DOHH2 (cell line): ENCODE measurements at regions not wholly inside any gene's neighbourhood (a gene's known extent, or its start where the extent isn't known, plus 50 kb on each side); places are given as distances from the start of the nearest gene placed in this dataset.

Experiments
- H3F3A ChIP-seq: fragments of 200-600 bp; sonication (generic), shearing (Covaris generic); 2 replicates; pipeline ENCODE4 v1.6.0; 2016; ENCODE audit warnings: antibody characterized with exemption, mild to moderate bottlenecking; ENCODE audit not compliant: control insufficient read depth, insufficient read depth
- H3K27ac ChIP-seq: fragments of 200-600 bp; sonication (generic); 2 replicates; pipeline ENCODE4 v1.5.1; 2014; ENCODE audit warnings: low read depth, mild to moderate bottlenecking, low read length, moderate library complexity
- H3K27me3 ChIP-seq: fragments of 200-600 bp; sonication (generic); 2 replicates; pipeline ENCODE4 v1.6.1; 2014; ENCODE audit warnings: mild to moderate bottlenecking, low read length, mixed read lengths; ENCODE audit not compliant: control insufficient read depth
- H3K36me3 ChIP-seq: fragments of 200-600 bp; sonication (generic); 2 replicates; pipeline ENCODE4 v1.6.1; 2014; ENCODE audit warnings: mild to moderate bottlenecking, low read length, moderate library complexity, mixed read lengths; ENCODE audit not compliant: control insufficient read depth
- H3K4me1 ChIP-seq: fragments of 200-600 bp; sonication (generic); 2 replicates; pipeline ENCODE4 v1.6.1; 2014; ENCODE audit warnings: mild to moderate bottlenecking, low read length, mixed read lengths; ENCODE audit not compliant: control insufficient read depth
- H3K4me2 ChIP-seq: fragments of 200-600 bp; sonication (generic); 2 replicates; pipeline ENCODE4 v1.6.0; 2014; ENCODE audit warnings: mild to moderate bottlenecking, low read length, moderate library complexity
- H3K4me3 ChIP-seq: fragments of 200-600 bp; sonication (generic); 2 replicates; pipeline ENCODE4 v1.5.1; 2014; ENCODE audit warnings: mild to moderate bottlenecking, low read length, mixed read lengths
- H3K79me2 ChIP-seq: fragments of 200-600 bp; sonication (generic); 2 replicates; pipeline ENCODE4 v1.6.1; 2014; ENCODE audit warnings: mild to moderate bottlenecking, low read length, mixed read lengths; ENCODE audit not compliant: control insufficient read depth
- H3K9me2 ChIP-seq: fragments of 200-600 bp; sonication (generic); replicated peaks from 2 replicates; pipeline ENCODE4 v1.6.1; 2014; ENCODE audit warnings: mild to moderate bottlenecking, low read length, mixed read lengths; ENCODE audit not compliant: control insufficient read depth
- H3K9me3 ChIP-seq: fragments of 200-600 bp; sonication (generic); 2 replicates; pipeline ENCODE4 v1.6.1; 2014; ENCODE audit warnings: antibody characterized with exemption, low read length, mixed read lengths; ENCODE audit not compliant: control insufficient read depth, insufficient read depth
- H4K20me1 ChIP-seq: fragments of 200-600 bp; sonication (generic); 2 replicates; pipeline ENCODE4 v1.6.0; 2014; ENCODE audit warnings: low read depth, mild to moderate bottlenecking, antibody characterized with exemption, low read length, moderate library complexity; ENCODE audit not compliant: control insufficient read depth, insufficient read depth
- EZH2phosphoT487 ChIP-seq: fragments of 200-600 bp; sonication (generic); IDR thresholded peaks from 2 replicates; pipeline ENCODE4 v1.6.1; 2017; ENCODE audit warnings: borderline replicate concordance, mild to moderate bottlenecking, antibody characterized with exemption, low read length, moderate library complexity, mixed read lengths
- TF ChIP-seq, protein P1 (sequence below): fragments of 200-600 bp; sonication (generic); IDR thresholded peaks from one replicate; pipeline ENCODE4 v1.5.1; 2014; ENCODE audit warnings: antibody characterized with exemption, mild to moderate bottlenecking, low read depth, low read length; ENCODE audit not compliant: poor library complexity, severe bottlenecking

GRCh38 chr7:1320616-1321240 is 88.1 kb downstream of the UNCX start:
- no peak overlapping the region for H3K27ac ChIP-seq

GRCh38 chr7:1321411-1322239 is 89.0 kb downstream of the UNCX start:
- no peaks in the 10 kb centered on the region for H3K27me3 ChIP-seq

More at GRCh38 chr7:1320616-1321240, 88.1 kb downstream of the UNCX start:
- H3K9me3 ChIP-seq = peaks cover 7% of the 10 kb centered on the region; the same call in 1 of the 2 replicates
- H3K79me2 ChIP-seq = no peaks in the 10 kb centered on the region
- H3K4me3 ChIP-seq = no peak overlapping the region
- no peaks in the 10 kb centered on the region for H3K27me3 ChIP-seq
- H3K4me1 ChIP-seq = no peaks in the 10 kb centered on the region
- H3F3A ChIP-seq = no peaks in the 10 kb centered on the region
- no peak overlapping the region for H3K4me2 ChIP-seq
- no peaks in the 10 kb centered on the region for H4K20me1 ChIP-seq
- H3K36me3 ChIP-seq = no peaks in the 10 kb centered on the region
- no peaks in the 10 kb centered on the region for H3K9me2 ChIP-seq
- TF ChIP-seq EZH2phosphoT487 = no peak
- TF ChIP-seq, protein P1, sequence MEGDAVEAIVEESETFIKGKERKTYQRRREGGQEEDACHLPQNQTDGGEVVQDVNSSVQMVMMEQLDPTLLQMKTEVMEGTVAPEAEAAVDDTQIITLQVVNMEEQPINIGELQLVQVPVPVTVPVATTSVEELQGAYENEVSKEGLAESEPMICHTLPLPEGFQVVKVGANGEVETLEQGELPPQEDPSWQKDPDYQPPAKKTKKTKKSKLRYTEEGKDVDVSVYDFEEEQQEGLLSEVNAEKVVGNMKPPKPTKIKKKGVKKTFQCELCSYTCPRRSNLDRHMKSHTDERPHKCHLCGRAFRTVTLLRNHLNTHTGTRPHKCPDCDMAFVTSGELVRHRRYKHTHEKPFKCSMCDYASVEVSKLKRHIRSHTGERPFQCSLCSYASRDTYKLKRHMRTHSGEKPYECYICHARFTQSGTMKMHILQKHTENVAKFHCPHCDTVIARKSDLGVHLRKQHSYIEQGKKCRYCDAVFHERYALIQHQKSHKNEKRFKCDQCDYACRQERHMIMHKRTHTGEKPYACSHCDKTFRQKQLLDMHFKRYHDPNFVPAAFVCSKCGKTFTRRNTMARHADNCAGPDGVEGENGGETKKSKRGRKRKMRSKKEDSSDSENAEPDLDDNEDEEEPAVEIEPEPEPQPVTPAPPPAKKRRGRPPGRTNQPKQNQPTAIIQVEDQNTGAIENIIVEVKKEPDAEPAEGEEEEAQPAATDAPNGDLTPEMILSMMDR = no peak

DNA sequence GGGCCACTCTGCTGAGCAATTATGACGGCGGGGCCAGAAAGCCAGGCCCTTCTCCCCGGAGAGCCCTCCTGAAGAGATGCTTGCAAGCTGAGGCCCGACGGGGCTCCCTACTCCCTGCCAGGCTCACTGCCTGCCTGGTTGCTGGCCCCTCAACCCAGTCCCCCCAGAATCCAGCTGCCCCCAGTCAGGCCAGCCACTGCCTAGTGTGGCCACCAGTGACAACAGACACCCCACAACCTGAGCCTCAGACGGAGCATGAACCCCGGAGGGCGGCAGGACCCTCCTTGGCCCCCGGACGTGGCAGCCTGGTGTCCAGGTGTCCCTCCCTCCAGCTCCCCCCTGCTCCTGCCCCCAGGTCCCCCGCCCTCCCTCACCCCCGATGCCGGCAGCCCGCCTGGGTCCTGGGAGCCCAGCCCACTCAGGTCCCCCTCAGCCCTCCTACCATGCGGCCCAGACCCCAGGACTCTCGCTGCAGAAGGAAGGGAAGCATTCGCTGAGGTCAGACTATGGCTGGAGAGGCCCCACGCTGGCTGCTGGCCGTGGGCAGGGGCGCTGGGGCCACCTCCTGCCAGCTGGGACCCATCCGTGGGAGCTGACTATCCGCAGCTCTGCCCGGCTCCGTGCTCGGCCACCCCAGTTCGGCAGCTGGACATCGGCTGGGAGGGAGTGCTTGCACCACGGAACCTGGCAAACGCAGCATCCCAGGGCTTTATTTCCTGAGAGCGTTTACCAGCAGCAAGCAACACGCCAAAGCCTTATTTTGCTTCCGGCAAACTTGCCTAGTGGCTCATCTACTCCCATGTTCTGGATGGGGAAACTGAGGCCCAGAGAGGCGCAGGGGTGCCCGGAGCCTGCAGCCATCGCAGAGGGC is 89.8 kb downstream of the UNCX start:
- H3F3A ChIP-seq = no peaks in the 10 kb centered on the region
- H3K27me3 ChIP-seq = no peaks in the 10 kb centered on the region
- no peak overlapping the region for H3K4me3 ChIP-seq
- H3K79me2 ChIP-seq = no peaks in the 10 kb centered on the region
- peaks cover 7% of the 10 kb centered on the region; the same call in 1 of the 2 replicates for H3K9me3 ChIP-seq
- H4K20me1 ChIP-seq = no peaks in the 10 kb centered on the region
- no peak overlapping the region for H3K4me2 ChIP-seq
- no peaks in the 10 kb centered on the region for H3K36me3 ChIP-seq
- H3K9me2 ChIP-seq = no peaks in the 10 kb centered on the region
- H3K27ac ChIP-seq = no peak overlapping the region
- TF ChIP-seq, protein P1 = no peak
- no peak for TF ChIP-seq EZH2phosphoT487
- H3K4me1 ChIP-seq = no peaks in the 10 kb centered on the region

More at GRCh38 chr7:1321411-1322239, 89.0 kb downstream of the UNCX start:
- no peak overlapping the region for H3K27ac ChIP-seq
- no peaks in the 10 kb centered on the region for H3K79me2 ChIP-seq
- no peaks in the 10 kb centered on the region for H3F3A ChIP-seq
- no peaks in the 10 kb centered on the region for H3K36me3 ChIP-seq
- no peaks in the 10 kb centered on the region for H4K20me1 ChIP-seq
- no peak overlapping the region for H3K4me3 ChIP-seq
- H3K9me2 ChIP-seq = no peaks in the 10 kb centered on the region
- H3K9me3 ChIP-seq = peaks cover 7% of the 10 kb centered on the region; the same call in 1 of the 2 replicates
- no peak overlapping the region for H3K4me2 ChIP-seq
- H3K4me1 ChIP-seq = no peaks in the 10 kb centered on the region
- TF ChIP-seq, protein P1 = no peak
- TF ChIP-seq EZH2phosphoT487 = no peak
